Body of pancreas (tissue), 4 donors: ENCODE measurements at regions not wholly inside any gene's neighbourhood (a gene's known extent, or its start where the extent isn't known, plus 50 kb on each side); places are given as distances from the start of the nearest gene placed in this dataset.

Experiments
- ATAC-seq: fragments of 150-250 bp; one replicate; pipeline ENCODE4 v1.9.1; 2016
- DNase-seq, 4 donors: peaks; one replicate each; pipeline ENCODE4 v3.0.0-alpha.2; 2019
- H3K27ac ChIP-seq, 4 donors: fragments of 200-600 bp; sonication (generic); 1 replicate in 3 of 4; 2 replicates in 1 of 4; pipeline versions ENCODE4 v1.5.1 to v1.6.1; 2016 to 2019; ENCODE audit warnings: mild to moderate bottlenecking in 1 of 4, mixed read lengths in 1 of 4, moderate library complexity in 1 of 4
- H3K27me3 ChIP-seq, 2 donors: fragments of 200-600 bp; sonication (generic); one replicate each; pipeline ENCODE4 v1.6.0; 2016; ENCODE audit warnings: mild to moderate bottlenecking in 1 of 2
- H3K36me3 ChIP-seq, 2 donors: fragments of 200-600 bp; sonication (generic); replicated peaks in 1 of 2; 2 replicates each; pipeline ENCODE4 v1.5.1; 2016; ENCODE audit warnings: low read depth in 2 of 2; ENCODE audit not compliant: insufficient read depth in 1 of 2
- H3K4me1 ChIP-seq: fragments of 200-600 bp; sonication (generic); one replicate; pipeline ENCODE4 v1.6.0; 2016
- H3K4me3 ChIP-seq, 2 donors: fragments of 200-600 bp; sonication (generic); 1 replicate in 1 of 2; 2 replicates in 1 of 2; pipeline ENCODE4 v1.5.1; 2016 to 2019
- H3K9me3 ChIP-seq, 3 donors: fragments of 200-600 bp; sonication (generic); 1 replicate in 2 of 3; 2 replicates in 1 of 3; pipeline ENCODE4 v1.5.1; 2016
- CTCF ChIP-seq, 7 experiments: fragments of 450-650 bp in 4 of 7; fragments of 200-600 bp in 3 of 7; sonication (generic) in 3 of 7; IDR thresholded peaks; one replicate each; pipeline ENCODE4 v1.5.1; 2016 to 2019; ENCODE audit warnings: antibody characterized with exemption in 7 of 7
- POLR2A ChIP-seq, 3 donors: fragments of 450-650 bp; IDR thresholded peaks; one replicate each; pipeline ENCODE4 v1.6.1; 2016; ENCODE audit warnings: antibody characterized with exemption in 3 of 3, mild to moderate bottlenecking in 2 of 3
- WGBS, 2 donors: methylation state at CpG; one replicate each; pipeline ENCODE4 v1.1.5; 2017; 5-methylcytosine and 5-hydroxymethylcytosine counted together
- intact Hi-C: fragments of 100-400 bp; cut with DNase I; formaldehyde crosslinking; loops from one replicate; pipeline ENCODE4 v1.15.1; 2023

DNA sequence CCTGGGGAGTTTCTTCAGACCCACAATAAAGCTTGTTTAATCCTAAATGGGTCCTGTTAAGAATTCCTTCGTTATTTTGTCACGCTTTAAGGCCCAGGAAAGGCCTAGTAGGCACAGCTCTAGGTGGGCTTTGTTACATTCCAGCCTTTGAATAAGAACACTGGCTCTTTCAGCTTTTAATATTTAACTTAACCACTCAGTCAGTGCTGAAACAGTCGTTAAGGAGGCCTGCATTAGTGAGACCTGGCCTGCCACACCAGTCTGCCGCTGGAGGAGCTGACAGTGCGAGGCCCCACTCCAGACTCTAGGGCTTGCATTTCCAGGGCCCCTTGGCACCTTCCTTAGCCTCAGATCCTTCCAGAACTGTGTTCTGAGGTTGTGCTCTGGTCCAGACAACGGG, 351.4 kb downstream of the GLRX3 start:
- DNase-seq = no peak
- Histone ChIP-seq H3K27me3 (no peaks in the 10 kb centered on the region), H3K9me3 (no peaks in the 10 kb centered on the region), H3K36me3 (no peaks in the 10 kb centered on the region), H3K4me1 (no peaks in the 10 kb centered on the region), H3K27ac (no peak overlapping the region), H3K4me3 (no peak overlapping the region)
- no peak for TF ChIP-seq POLR2A (IDR thresholded peaks at IDR 0.05)
- TF ChIP-seq CTCF (IDR thresholded peaks at IDR 0.05) = no peak
- 53 to 72% methylated on average over 4 to 6 of the region's 6 CpGs for WGBS, 2 donors
- intact Hi-C loops = no loop called here
- no peak for ATAC-seq

DNA sequence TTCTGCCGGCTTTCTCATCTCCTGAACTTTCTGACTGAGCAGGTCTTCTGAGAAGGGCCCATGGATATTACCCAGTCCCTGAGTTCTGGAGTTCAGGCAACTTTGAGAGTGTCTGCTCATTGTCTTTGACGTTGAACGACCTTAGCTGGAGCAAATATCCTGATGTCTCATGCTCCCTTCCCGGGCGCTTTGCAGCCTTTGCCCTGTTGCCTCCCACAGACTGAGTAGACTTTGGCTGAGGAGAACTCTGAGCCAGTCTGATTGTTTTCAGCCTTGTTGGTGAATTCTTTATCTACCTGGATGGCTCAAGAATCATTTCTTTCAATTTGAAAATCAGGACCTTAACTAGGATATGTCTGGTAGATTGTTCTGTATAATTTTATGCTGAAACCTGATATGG, 353.7 kb downstream of the GLRX3 start:
- H3K36me3 ChIP-seq = no peaks in the 10 kb centered on the region
- H3K9me3 ChIP-seq = no peaks in the 10 kb centered on the region
- 57 to 62% methylated on average over 5 of the region's 5 CpGs for WGBS, 2 donors
- H3K4me1 ChIP-seq = no peaks in the 10 kb centered on the region
- DNase-seq (no peak), ATAC-seq (no peak)
- H3K27ac ChIP-seq = no peak overlapping the region
- no peak overlapping the region for H3K4me3 ChIP-seq
- no peak for TF ChIP-seq CTCF (IDR thresholded peaks at IDR 0.05)
- intact Hi-C loops = no loop called here
- H3K27me3 ChIP-seq = no peaks in the 10 kb centered on the region

- no peaks in the 10 kb centered on the region for H3K36me3 ChIP-seq
- WGBS, 2 donors = 78 to 83% methylated on average over 5 of the region's 5 CpGs
- H3K9me3 ChIP-seq = no peaks in the 10 kb centered on the region
- H3K4me1 ChIP-seq = no peaks in the 10 kb centered on the region
- H3K27me3 ChIP-seq = no peaks in the 10 kb centered on the region
- DNase-seq = no peak
- H3K27ac ChIP-seq = no peak overlapping the region
- TF ChIP-seq POLR2A (IDR thresholded peaks at IDR 0.05) = no peak
- TF ChIP-seq CTCF (IDR thresholded peaks at IDR 0.05) = no peak
- H3K4me3 ChIP-seq = no peak overlapping the region
- intact Hi-C loops = no loop called here
- ATAC-seq = no peak
Observed at GRCh38 chr10:130491011-130491692, 355.0 kb downstream of the GLRX3 start.

DNA sequence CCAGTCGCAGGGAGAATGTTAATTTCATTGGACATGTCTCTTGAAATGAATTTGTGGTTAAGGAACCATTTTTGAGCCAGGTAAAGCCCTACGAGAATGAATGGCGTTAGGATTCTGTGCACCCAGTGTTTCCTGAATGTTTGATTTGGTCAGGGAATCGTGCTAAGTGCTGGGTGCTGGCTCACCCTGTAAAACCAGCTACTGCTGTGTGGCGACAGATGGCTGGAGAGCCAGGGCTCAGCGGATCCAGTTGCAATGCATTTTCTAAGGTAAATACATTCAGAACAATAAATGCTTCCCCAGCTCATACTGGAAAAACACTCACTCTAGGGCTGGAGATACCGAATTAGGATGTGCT, 355.5 kb downstream of the GLRX3 start:
- no peak overlapping the region for H3K27ac ChIP-seq
- no peaks in the 10 kb centered on the region for H3K36me3 ChIP-seq
- H3K9me3 ChIP-seq = no peaks in the 10 kb centered on the region
- intact Hi-C loops = no loop called here
- H3K4me3 ChIP-seq = no peak overlapping the region
- DNase-seq (no peak), ATAC-seq (no peak)
- WGBS, 2 donors = 61 to 74% methylated on average over 7 of the region's 7 CpGs
- H3K27me3 ChIP-seq = no peaks in the 10 kb centered on the region
- H3K4me1 ChIP-seq = no peaks in the 10 kb centered on the region
- TF ChIP-seq POLR2A (IDR thresholded peaks at IDR 0.05) = no peak
- TF ChIP-seq CTCF (IDR thresholded peaks at IDR 0.05) = no peak

- 64 to 80% methylated on average over 2 to 3 of the region's 3 CpGs for WGBS, 2 donors
- intact Hi-C loops = no loop called here
- Histone ChIP-seq H3K36me3 (no peaks in the 10 kb centered on the region), H3K9me3 (no peaks in the 10 kb centered on the region), H3K27ac (no peak overlapping the region), H3K4me3 (no peak overlapping the region), H3K4me1 (no peaks in the 10 kb centered on the region), H3K27me3 (no peaks in the 10 kb centered on the region)
- TF ChIP-seq CTCF (IDR thresholded peaks at IDR 0.05) (no peak), POLR2A (IDR thresholded peaks at IDR 0.05) (no peak)
- ATAC-seq = no peak
- no peak for DNase-seq
Observed at GRCh38 chr10:130492266-130492934, 356.2 kb downstream of the GLRX3 start.
